HCT116 (cell line): ENCODE measurements at regions not wholly inside any gene's neighbourhood (a gene's known extent, or its start where the extent isn't known, plus 50 kb on each side); places are given as distances from the start of the nearest gene placed in this dataset.
A peak's percentile ranks its signal among the peaks of the same experiment; 100 is the strongest.

Experiments
- ATAC-seq: fragments of 200-7000 bp; cut with Tn5 transposase; 2 replicates; pipeline ENCODE4 v1.9.1; 2020; ENCODE audit warnings: mild to moderate bottlenecking, moderate library complexity
- BruUV-seq: library from RNA; stranded (reverse); fragments of 400-500 nt; replicated peaks from 2 replicates; lab custom pipeline; 2021; lab: Mats Ljungman, UMichigan
- CTCF ChIA-PET: fragments of 300-600 bp; sonication (Branson Sonifier 250); formaldehyde crosslinking; loops from one replicate; lab custom pipeline; 2021; ENCODE audit warnings: antibody characterized with exemption; lab: Charles Lee
- POLR2A ChIA-PET: fragments of 300-600, 350-600 bp; sonication (Branson Sonifier 250); formaldehyde crosslinking; loops from one replicate; lab custom pipeline; 2021; ENCODE audit warnings: antibody characterized with exemption; lab: Charles Lee
- RAD21 ChIA-PET, 2 experiments: fragments of 300-600 bp; sonication (Branson Sonifier 250); formaldehyde crosslinking; loops; one replicate each; lab custom pipeline; 2023; ENCODE audit warnings: low total read pairs in 2 of 2; ENCODE audit not compliant: uncharacterized antibody in 2 of 2, unreplicated experiment in 2 of 2, low non-redundant PET in 1 of 2; lab: Charles Lee
- DNase-seq: peaks from one replicate; pipeline ENCODE4 v3.0.0-alpha.2; 2010; ENCODE audit warnings: low read depth, low spot score
- H2AFZ ChIP-seq: fragments of 200-600 bp; shearing (Covaris generic), sonication (generic); 2 replicates; pipeline ENCODE4 v1.6.1; 2017; ENCODE audit warnings: low read depth, mixed run types, mixed read lengths, antibody characterized with exemption, low read length; ENCODE audit not compliant: poor library complexity, severe bottlenecking
- H3K27ac ChIP-seq: 2 replicates; pipeline ENCODE4 v1.5.1; 2012; ENCODE audit warnings: low read depth, low read length
- H3K27me3 ChIP-seq: fragments of 200-600 bp; sonication (generic); 2 replicates; pipeline ENCODE4 v1.6.1; 2016; ENCODE audit warnings: mixed run types, low read length, mixed read lengths; ENCODE audit not compliant: insufficient read depth
- H3K36me3 ChIP-seq, 2 experiments: fragments of 200-500 bp in 1 of 2; fragments of 200-600 bp in 1 of 2; sonication (Bioruptor generic) in 1 of 2; sonication (generic) in 1 of 2; 2 replicates each; pipeline versions ENCODE4 v1.5.1 to v1.6.1; 2014 to 2016; ENCODE audit warnings: low read length in 2 of 2, inconsistent platforms in 1 of 2, mixed read lengths in 1 of 2, mixed run types in 1 of 2; ENCODE audit not compliant: insufficient read depth in 2 of 2, control insufficient read depth in 1 of 2
- H3K4me1 ChIP-seq, 2 experiments: fragments of 200-600 bp in 1 of 2; sonication (generic) in 1 of 2; 2 replicates each; pipeline versions ENCODE4 v1.5.1 to v1.6.1; 2012 to 2017; ENCODE audit warnings: low read length in 2 of 2, inconsistent platforms in 1 of 2, mild to moderate bottlenecking in 1 of 2, mixed read lengths in 1 of 2, mixed run types in 1 of 2, moderate library complexity in 1 of 2; ENCODE audit not compliant: insufficient read depth in 2 of 2, control insufficient read depth in 1 of 2
- H3K4me2 ChIP-seq: fragments of 200-600 bp; sonication (generic); 2 replicates; pipeline ENCODE4 v1.6.1; 2017; ENCODE audit warnings: mixed run types, low read length, mixed read lengths
- H3K4me3 ChIP-seq, 2 experiments: fragments of 200-600 bp in 1 of 2; sonication (generic) in 1 of 2; replicated peaks in 1 of 2; 2 replicates each; pipeline ENCODE4 v1.5.1; 2011 to 2016; ENCODE audit warnings: low read length in 2 of 2, control low read depth in 1 of 2, low read depth in 1 of 2, mild to moderate bottlenecking in 1 of 2, mixed read lengths in 1 of 2, mixed run types in 1 of 2
- H3K79me2 ChIP-seq: fragments of 200-600 bp; sonication (generic); 2 replicates; pipeline ENCODE4 v1.6.1; 2017; ENCODE audit warnings: mild to moderate bottlenecking, mixed run types, low read length, moderate library complexity, mixed read lengths; ENCODE audit not compliant: insufficient read depth
- H3K9ac ChIP-seq: fragments of 200-600 bp; sonication (generic); 2 replicates; pipeline ENCODE4 v1.6.1; 2016; ENCODE audit warnings: low read length, mixed read lengths
- H3K9me2 ChIP-seq: fragments of 200-600 bp; sonication (generic), shearing (Covaris generic); 2 replicates; pipeline ENCODE4 v1.6.1; 2017; ENCODE audit warnings: mixed run types, mild to moderate bottlenecking, moderate library complexity; ENCODE audit not compliant: insufficient read depth
- H3K9me3 ChIP-seq, 2 experiments: fragments of 200-500 bp in 1 of 2; fragments of 200-600 bp in 1 of 2; sonication (Bioruptor generic) in 1 of 2; sonication (generic) in 1 of 2; 2 replicates each; pipeline ENCODE4 v1.6.1; 2014 to 2017; ENCODE audit warnings: low read length in 2 of 2, mixed read lengths in 2 of 2, inconsistent platforms in 1 of 2, low read depth in 1 of 2, mild to moderate bottlenecking in 1 of 2, mixed run types in 1 of 2, moderate library complexity in 1 of 2; ENCODE audit not compliant: control insufficient read depth in 1 of 2, insufficient read depth in 1 of 2
- H4K20me1 ChIP-seq: fragments of 200-600 bp; sonication (generic), shearing (Covaris generic); 2 replicates; pipeline ENCODE4 v1.6.1; 2017; ENCODE audit warnings: mixed run types, mild to moderate bottlenecking, moderate library complexity; ENCODE audit not compliant: insufficient read depth
- ATF3 ChIP-seq: IDR thresholded peaks from 2 replicates; pipeline ENCODE4 v1.6.1; 2012
- CBX3 ChIP-seq: IDR thresholded peaks from 2 replicates; pipeline ENCODE4 v1.6.1; 2012; ENCODE audit warnings: low read depth
- CTCF ChIP-seq, 3 experiments: fragments of 200-600 bp in 1 of 3; sonication (generic) in 1 of 3; IDR thresholded peaks in 2 of 3; conservative IDR thresholded peaks in 1 of 3; 2 replicates each; pipeline ENCODE4 v1.5.1; 2012 to 2017; ENCODE audit warnings: low read depth in 2 of 3, low read length in 2 of 3, antibody characterized with exemption in 1 of 3, borderline replicate concordance in 1 of 3, control low read depth in 1 of 3, mild to moderate bottlenecking in 1 of 3, mixed read lengths in 1 of 3, mixed run types in 1 of 3, moderate library complexity in 1 of 3; ENCODE audit not compliant: insufficient read depth in 1 of 3
- EGR1 ChIP-seq: IDR thresholded peaks from 2 replicates; pipeline ENCODE4 v1.6.1; 2012; ENCODE audit warnings: low read depth
- ELF1 ChIP-seq: IDR thresholded peaks from 2 replicates; pipeline ENCODE4 v1.6.1; 2012; ENCODE audit warnings: low read depth, borderline replicate concordance
- FOSL1 ChIP-seq: IDR thresholded peaks from 2 replicates; pipeline ENCODE4 v1.6.1; 2012; ENCODE audit warnings: low read depth
- JUND ChIP-seq: IDR thresholded peaks from 2 replicates; pipeline ENCODE4 v1.6.1; 2012
- POLR2A ChIP-seq: IDR thresholded peaks from 2 replicates; pipeline ENCODE4 v1.7.0; 2011; ENCODE audit warnings: borderline replicate concordance; ENCODE audit not compliant: insufficient read depth, insufficient read length; ENCODE audit errors: extremely low read depth
- POLR2AphosphoS5 ChIP-seq: IDR thresholded peaks from 2 replicates; pipeline ENCODE4 v1.6.1; 2011; ENCODE audit warnings: mild to moderate bottlenecking, low read depth, low read length, moderate library complexity
- RAD21 ChIP-seq: IDR thresholded peaks from 2 replicates; pipeline ENCODE4 v1.6.1; 2012; ENCODE audit warnings: low read depth, mild to moderate bottlenecking
- SIN3A ChIP-seq: IDR thresholded peaks from 2 replicates; pipeline ENCODE4 v1.6.1; 2012; ENCODE audit warnings: low read depth
- SP1 ChIP-seq: IDR thresholded peaks from 2 replicates; pipeline ENCODE4 v1.6.1; 2012; ENCODE audit warnings: low read depth
- SRF ChIP-seq: IDR thresholded peaks from 2 replicates; pipeline ENCODE4 v1.6.1; 2012; ENCODE audit warnings: low read depth
- TCF7L2 ChIP-seq: IDR thresholded peaks from 2 replicates; pipeline ENCODE4 v1.7.0; 2011; ENCODE audit warnings: borderline replicate concordance, inconsistent platforms; ENCODE audit not compliant: insufficient read depth, insufficient read length; ENCODE audit errors: extremely low read depth
- YY1 ChIP-seq: IDR thresholded peaks from 2 replicates; pipeline ENCODE4 v1.6.1; 2011; ENCODE audit warnings: low read length, low read depth, moderate library complexity, mild to moderate bottlenecking; ENCODE audit not compliant: insufficient replicate concordance; ENCODE audit errors: extremely low read depth
- intact Hi-C: fragments of 100-400 bp; cut with micrococcal nuclease; formaldehyde crosslinking; loops from 2 replicates; pipeline ENCODE4 v1.10.0; 2022
- TF ChIP-seq, protein P1 (sequence below): IDR thresholded peaks from 2 replicates; pipeline ENCODE4 v1.6.1; 2012

GRCh38 chr21:35924714-35925301 lies 135.5 kb downstream of the SETD4 start:
- no peak overlapping the region for H3K9ac ChIP-seq
- ChIA-PET POLR2A (no interaction called here), RAD21 (no interaction called here), CTCF (no interaction called here)
- H3K79me2 ChIP-seq, result no peaks in the 10 kb centered on the region
- H3K9me3 ChIP-seq, result no peaks in the 10 kb centered on the region
- H3K4me1 ChIP-seq, result peaks cover 0 to 12% of the 10 kb centered on the region in 2 experiments; a peak in 1 of 4 replicates
- H3K27ac ChIP-seq, result no peak overlapping the region
- H3K4me2 ChIP-seq, result peak overlapping the region; percentile 4; the same call in 1 of the 2 replicates
- no peak overlapping the region for H3K4me3 ChIP-seq
- no peaks in the 10 kb centered on the region for H4K20me1 ChIP-seq
- intact Hi-C loops, result no loop called here
- peak; percentile 61; the same call in 1 of the 2 replicates for ATAC-seq
- no peak overlapping the region for H2AFZ ChIP-seq
- no peaks in the 10 kb centered on the region for H3K36me3 ChIP-seq
- no peaks in the 10 kb centered on the region for H3K27me3 ChIP-seq
- BruUV-seq, result no TSS peak
- H3K9me2 ChIP-seq, result no peaks in the 10 kb centered on the region
- DNase-seq, result no peak
- TF ChIP-seq YY1 (no peak), FOSL1 (no peak), JUND (no peak), SP1 (no peak), CBX3 (no peak), SIN3A (no peak), TCF7L2 (no peak), RAD21 (no peak)
- TF ChIP-seq, protein P1, sequence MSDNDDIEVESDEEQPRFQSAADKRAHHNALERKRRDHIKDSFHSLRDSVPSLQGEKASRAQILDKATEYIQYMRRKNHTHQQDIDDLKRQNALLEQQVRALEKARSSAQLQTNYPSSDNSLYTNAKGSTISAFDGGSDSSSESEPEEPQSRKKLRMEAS, result no peak

GRCh38 chr21:35923971-35924370 lies 136.4 kb downstream of the SETD4 start:
- no peak for ATAC-seq
- no peak for DNase-seq
- no peak overlapping the region for H3K9ac ChIP-seq
- H3K4me1 ChIP-seq, result peaks cover 0 to 12% of the 10 kb centered on the region in 2 experiments; a peak in 1 of 4 replicates
- BruUV-seq, result no TSS peak
- ChIA-PET CTCF (no interaction called here), POLR2A (no interaction called here), RAD21 (no interaction called here)
- H3K4me3 ChIP-seq, result no peak overlapping the region
- no peak overlapping the region for H3K27ac ChIP-seq
- H4K20me1 ChIP-seq, result no peaks in the 10 kb centered on the region
- no peaks in the 10 kb centered on the region for H3K79me2 ChIP-seq
- H3K36me3 ChIP-seq, result no peaks in the 10 kb centered on the region
- no peak overlapping the region for H3K4me2 ChIP-seq
- intact Hi-C loops, result no loop called here
- no peak overlapping the region for H2AFZ ChIP-seq
- no peaks in the 10 kb centered on the region for H3K27me3 ChIP-seq
- H3K9me2 ChIP-seq, result no peaks in the 10 kb centered on the region
- no peaks in the 10 kb centered on the region for H3K9me3 ChIP-seq
- no peak for TF ChIP-seq POLR2AphosphoS5
- TF ChIP-seq CTCF (IDR thresholded peaks at IDR 0.05 in 2 of 3, conservative IDR thresholded peaks at IDR 0.05 in 1 of 3; ENCODE audit: borderline replicate concordance in 1 of 3, insufficient read depth in 1 of 3, low read depth in 2 of 3, low read length in 2 of 3), result no peak
- TF ChIP-seq, protein P1, result no peak
- no peak for TF ChIP-seq SRF
- no peak for TF ChIP-seq SIN3A
- no peak for TF ChIP-seq FOSL1
- no peak for TF ChIP-seq ELF1
- TF ChIP-seq EGR1, result no peak
- TF ChIP-seq ATF3, result no peak
- no peak for TF ChIP-seq CBX3
- no peak for TF ChIP-seq POLR2A
- TF ChIP-seq YY1, result no peak
- no peak for TF ChIP-seq SP1
- no peak for TF ChIP-seq JUND
